GM18511 (cell line): ENCODE measurements at regions not wholly inside any gene's neighbourhood (a gene's known extent, or its start where the extent isn't known, plus 50 kb on each side); places are given as distances from the start of the nearest gene placed in this dataset.
"Not testable (repeated sequence)": the region's sequence is repeated elsewhere in the genome, so short reads cannot be mapped to it uniquely, and the experiment has no call there.

Experiments used
- ATAC-seq: cut with Tn5 transposase; IDR thresholded peaks from one replicate; pipeline ENCODE4 v1.9.1; 2021; ENCODE audit warnings: mild to moderate bottlenecking, moderate library complexity; ENCODE audit not compliant: unreplicated experiment

DNA sequence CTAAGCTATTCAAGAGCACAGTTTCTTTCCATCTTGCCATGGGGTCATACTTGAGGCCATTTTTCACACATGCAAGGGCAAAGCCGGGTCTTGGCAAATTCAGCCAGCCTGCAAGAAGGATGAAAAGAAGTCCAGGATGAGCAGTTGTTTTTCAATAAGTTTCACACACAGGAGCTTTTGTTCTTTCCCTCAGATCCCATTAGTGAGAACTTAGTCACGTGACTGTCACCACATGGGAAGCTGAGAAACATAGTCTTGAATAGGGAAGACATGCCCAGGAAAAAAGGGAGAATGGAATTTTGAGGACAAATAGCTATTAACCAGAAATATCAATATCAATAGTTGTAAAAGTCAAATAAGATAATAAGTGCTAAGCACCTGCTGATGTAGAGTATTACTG is 137.7 kb downstream of the AHR start:
- ATAC-seq = no peak

DNA sequence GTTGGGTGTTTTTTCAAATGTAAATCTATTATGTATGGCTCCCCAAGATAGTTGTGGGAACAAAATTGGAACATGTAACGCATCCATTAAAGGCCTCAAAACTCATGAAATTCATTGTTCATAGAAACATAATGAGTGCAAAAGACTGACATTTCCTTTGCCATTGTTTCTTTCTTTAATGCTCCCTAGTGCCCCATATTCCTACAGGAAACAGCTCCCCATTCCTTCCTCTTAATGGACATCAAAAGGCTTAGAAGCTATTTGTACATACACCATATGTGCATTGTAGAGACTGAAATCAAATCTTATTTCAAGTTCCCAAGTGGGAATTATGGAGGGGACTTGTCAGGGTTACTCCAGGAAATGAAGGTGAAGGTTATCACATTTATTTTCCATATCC is 139.1 kb downstream of the AHR start:
- ATAC-seq = no peak

DNA sequence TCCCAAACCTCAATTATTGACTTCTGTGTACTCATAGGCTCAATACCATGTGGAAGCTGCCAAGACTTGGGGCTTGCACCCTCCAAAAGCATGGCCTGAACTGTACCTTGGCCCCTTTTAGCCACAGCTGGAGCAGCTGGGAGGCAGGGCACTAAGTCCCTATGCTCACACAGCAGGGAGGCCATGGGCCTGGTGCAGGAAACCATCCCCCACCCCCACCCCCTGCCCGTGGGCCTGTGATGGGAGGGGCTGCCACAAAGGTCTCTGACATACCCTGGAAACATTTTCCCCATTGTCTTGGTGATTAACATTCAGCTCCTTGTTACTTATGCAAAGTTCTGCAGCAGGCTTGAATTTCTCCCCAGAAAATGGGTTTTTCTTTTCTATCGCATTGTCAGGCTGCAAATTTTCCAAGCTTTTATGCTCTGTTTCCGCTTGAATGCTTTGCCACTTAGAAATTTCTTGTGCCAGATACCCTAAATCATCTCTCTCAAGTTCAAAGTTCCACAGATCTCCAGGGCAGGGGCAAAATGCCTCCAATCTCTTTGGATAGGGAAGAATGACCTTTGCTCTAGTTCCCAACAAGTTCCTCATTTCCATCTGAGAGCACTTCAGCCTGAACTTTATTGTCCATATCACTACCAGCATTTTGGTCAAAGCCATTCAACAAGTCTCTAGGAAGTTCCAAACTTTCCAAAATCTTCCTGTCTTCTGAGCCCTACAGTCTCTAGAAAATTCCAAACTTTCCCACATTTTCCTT is 141.8 kb downstream of the AHR start:
- not testable (repeated sequence) for ATAC-seq

DNA sequence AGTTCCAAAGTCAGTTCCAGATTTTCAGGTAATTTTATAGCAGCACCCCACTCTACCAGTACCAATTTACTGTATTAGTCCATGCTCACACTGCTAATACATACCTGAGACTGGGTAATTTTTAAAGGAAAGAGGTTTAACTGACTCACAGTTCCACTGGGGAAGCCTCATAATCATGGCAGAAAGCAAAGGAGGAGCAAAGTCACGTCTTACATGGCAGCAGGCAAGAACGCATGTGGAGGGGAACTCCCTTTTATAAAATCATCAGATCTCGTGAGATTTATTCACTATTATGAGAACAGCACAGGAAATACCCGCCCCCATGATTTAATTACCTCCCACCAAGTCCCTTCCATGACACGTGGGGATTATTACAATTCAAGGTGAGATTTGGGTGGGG is 142.4 kb downstream of the AHR start:
- no peak for ATAC-seq

DNA sequence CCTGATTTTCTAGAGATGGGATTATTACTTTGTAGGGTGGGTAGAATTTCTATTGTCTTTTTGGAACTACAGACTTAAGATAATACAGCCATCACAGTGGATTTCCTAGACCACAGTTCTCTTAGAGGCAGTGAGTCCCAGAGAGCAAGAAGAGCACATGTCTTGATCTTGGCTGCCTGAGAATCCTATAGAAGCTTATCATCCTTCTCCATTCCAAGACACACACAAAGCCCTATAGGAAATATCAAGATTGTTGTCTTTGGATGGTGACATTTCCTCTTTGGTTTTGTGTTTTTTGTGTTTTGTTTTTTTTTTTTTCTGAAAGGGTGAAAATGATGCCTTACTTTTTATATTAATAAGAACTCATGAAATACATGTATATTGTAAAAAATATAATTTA is 143.1 kb downstream of the AHR start:
- ATAC-seq = no peak

DNA sequence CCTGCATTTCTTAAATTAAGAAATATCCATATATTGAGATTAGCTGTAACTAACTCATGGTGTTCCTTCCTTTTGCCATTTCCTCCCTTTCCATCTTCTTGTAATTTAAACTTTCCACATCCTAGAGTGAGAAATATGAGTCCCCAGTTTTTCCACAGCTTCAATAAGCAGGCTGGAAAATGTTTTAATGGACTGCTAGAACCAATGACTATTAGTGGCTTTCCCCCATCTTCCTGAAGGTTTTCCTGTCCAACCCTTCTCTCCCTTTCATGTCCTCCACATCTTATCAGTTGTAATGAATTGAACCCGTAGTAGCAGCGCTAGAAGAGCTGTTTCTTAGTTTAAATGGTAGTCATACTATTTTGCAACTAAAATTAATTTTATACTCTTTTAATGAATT is 145.7 kb downstream of the AHR start:
- no peak for ATAC-seq

DNA sequence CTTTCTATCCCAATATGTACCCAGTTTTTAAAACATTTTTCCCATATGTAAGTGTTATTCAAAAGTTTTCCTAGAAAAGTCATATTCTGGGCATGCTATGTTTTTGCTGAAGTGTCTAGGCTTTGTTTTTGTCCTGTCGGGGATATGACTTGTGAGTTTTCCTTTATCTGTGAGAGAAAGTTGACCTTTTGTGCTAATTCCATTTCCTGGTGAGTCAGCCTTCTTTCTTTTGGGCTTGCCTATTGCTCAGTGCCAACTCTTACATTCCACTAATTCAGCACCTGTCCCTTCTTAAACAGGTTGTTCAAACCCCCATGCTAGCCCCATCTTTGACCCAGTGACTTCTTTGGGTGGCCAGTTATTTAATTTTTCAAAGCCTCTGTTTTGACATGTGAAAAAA is 146.2 kb downstream of the AHR start:
- no peak for ATAC-seq

DNA sequence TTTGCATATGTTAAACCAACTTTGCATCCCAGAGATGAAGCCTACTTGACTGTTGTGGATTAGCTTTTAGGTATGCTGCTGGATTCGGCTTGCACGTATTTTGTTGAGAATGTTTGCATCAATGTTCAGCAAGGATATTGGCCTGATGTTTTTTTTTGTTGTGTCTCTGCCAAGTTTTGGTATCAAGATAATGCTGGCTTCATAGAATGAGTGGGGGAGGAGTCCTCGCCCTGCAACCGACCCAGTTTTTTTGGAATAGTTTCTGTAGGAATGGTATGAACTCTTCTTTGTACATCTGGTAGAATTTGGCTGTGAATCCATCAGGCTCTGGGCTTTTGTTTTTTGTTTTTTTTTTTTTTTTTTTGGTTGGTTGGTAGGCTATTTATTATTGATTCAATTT is 147.9 kb downstream of the AHR start:
- ATAC-seq = no peak

DNA sequence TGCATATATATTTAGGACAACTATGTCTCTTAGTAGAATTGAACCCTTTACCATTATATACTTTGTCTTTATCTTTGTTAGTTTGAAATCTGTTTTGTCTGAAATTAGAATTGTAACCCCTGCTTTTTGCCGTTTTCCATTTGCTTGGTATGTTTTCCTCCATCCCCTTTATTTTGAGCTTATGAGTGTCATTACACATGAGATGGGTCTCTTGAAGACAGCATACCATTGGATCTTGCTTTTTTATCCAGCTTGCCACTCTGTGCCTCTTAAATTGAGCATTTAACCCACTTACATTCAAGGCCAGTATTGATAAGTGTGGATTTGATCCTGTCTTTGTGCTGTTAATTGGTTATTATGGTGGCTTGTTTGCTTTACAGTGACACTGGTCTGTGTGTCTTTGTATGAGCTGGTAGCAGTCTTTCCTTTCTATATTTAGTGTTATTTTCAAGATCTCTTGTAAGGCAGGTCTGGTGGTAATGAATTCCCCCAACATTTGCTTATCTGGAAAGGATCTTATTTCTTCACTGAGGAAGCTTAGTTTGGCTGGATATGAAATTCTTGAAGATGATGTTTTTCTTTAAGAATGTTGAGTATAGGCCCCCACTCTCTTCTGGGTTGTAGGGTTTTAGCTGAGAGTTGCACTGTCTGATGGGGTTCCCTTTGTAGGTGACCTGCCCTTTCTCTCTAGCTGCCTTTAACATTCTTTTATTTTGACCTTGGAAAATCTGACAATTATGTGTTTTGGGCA is 149.5 kb downstream of the AHR start:
- ATAC-seq = no peak

DNA sequence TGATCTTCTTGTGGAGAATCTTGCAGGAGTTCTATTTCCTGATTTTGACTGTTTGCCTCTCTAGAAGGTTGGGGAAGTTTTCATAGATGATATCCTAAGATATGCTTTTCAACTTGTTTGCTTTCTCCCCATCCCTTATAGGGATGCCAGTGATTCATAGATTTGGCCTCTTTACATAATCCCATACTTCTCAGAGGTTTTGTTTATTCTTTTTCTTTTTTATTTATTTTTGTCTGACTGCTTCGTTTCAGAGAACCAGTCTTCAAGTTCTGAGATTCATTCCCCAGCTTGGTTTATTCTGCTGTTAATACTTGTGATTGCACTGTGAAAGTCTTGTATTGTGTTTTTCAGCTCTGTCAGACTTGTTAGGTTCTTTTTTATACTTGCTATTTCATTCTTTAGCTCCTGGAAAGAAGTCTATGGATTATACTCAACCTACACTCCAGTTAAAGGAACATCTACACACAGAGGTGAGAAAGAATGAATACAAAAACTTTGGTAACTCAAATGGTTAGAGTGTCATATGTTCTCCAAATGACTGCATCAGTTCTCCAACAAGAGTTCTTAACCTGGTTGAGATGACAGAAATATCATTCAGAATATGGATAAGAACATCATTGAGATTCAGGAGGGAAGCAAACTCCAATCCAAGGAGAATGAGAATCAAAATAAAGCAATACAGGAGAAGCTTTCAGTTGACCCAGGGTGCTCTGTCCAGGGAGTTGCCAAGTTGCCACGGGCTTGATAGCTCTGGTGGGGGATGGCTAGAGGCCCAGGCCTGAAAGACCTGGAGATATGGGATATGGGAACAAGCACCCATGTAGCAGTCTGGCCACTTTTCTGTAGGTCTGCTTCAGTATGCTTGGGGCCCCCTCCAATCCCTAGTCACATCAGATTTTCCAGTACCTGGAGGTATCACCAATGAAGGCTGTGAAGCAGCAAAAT is 150.3 kb downstream of the AHR start:
- ATAC-seq = no peak

DNA sequence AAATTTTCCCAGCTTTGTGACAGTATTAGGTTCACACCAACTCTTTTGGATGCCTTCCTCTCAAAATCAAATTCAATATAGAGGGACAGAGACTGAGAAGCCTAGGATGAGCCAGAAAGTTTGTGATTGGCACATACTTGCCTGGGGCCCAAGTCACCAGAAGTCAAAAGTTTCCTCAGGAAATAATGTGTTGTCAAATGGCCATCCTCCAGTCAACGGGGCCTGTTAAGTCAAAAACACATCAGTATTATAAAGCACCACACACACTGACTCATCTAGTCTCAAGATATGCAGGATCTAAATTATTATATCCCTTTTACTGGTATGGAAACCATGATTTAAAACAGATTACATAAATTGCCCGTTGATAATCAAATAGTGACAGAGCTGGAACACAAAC is 158.1 kb downstream of the AHR start:
- ATAC-seq = no peak

DNA sequence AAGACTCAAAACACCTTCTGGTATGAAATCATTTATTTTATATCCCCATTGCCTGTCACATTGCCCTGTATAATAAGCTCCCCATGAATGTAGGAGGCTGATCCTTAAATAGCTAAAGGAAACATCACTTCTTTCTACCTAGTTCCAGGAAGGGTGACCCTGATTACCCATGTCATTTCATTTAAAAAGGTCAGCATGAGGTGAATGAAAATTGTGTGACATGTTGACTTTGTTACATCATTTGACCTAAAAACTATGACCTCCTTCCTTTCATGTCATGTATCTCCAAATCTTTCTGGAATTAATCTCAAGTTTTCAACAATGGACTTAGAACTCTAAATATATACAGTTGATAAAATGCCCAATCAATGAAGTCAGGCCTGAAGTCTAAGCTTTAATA is 161.5 kb downstream of the AHR start:
- ATAC-seq = no peak

DNA sequence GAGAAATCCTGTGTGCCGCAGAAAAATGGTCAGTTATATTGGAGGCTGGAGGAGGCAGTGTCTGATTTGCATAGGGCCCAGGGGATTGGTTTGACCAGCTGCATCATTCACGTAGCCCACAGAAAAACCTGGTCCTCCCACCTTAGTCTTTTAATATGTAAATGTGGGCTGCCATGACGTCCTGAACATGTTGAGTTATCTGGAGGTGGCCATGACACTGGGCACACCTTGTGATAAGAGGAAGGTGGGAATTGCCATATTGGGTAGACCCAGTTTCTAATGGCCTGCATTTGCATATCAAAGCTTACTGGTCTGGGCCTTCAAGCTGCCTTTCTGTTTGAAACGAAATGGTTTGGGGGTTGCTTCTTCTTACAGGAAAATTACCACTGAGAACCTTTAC is 162.2 kb downstream of the AHR start:
- no peak for ATAC-seq

DNA sequence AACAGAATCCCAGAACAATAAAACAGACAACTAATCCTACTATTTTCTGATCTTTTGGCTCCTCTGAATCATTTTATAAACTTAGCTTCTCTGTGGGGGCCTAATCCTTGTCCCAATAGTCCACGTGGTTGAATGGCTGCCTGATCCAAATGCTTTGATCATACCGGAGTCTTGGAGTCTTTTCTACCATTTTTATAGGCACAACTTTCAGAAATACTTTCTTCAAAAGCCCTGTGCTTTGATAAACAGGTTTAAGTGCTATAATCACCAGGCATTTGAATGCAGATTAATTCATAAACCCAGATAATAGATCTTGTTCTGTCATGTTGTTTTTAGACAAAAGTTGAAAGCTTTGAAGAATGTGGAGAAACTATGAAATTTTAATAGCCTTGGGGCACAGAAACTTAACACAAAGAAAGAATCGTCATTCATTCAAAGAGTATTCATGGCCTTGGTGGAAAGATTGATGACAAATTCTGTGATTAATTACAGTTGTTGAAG is 163.7 kb downstream of the AHR start:
- no peak for ATAC-seq

DNA sequence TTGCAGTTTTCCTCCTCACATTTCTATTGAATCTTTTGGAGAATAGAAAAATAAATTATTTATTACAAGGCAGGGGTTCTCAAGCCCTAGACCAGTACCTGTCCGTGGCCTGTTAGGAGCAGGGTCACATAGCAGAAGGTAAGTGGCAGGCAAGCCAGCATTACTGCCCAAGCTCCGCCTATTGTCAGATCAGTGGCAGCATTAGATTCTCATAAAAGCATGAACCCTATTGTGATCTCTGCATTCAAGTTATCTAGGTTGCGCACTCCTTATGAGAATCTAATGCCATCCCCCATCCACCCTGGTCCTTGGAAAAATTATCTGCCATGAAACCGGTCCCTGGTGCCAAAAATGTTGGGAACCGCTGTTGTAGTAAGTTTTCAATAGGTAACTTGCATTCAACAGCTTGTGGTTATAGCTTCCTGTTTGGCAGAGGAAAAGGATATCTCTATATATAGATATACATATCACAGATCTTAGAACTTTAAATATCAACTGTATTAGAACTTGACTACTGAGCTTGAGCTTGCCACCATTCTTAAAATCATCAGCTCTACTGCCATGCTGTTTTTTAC is 165.1 kb downstream of the AHR start:
- no peak for ATAC-seq

DNA sequence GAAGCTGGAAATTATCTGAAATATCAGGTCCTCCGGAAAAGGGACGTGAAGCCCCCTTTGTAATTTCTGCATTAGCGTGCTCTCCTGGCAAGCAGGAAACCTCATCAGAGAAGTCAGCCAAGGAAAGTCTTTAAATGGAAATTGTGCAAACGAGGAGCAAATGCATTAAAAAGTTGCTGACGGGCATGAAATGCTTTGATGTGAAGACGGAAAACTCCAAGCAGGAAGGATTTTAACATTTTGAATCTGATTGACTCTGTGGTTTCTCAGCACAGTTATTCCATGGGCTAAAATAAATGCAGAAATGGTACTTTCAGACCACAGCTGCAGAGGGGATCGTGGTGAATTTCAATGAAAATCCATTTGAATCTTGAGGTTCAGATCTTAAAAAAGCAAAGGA is 167.8 kb downstream of the AHR start:
- no peak for ATAC-seq

DNA sequence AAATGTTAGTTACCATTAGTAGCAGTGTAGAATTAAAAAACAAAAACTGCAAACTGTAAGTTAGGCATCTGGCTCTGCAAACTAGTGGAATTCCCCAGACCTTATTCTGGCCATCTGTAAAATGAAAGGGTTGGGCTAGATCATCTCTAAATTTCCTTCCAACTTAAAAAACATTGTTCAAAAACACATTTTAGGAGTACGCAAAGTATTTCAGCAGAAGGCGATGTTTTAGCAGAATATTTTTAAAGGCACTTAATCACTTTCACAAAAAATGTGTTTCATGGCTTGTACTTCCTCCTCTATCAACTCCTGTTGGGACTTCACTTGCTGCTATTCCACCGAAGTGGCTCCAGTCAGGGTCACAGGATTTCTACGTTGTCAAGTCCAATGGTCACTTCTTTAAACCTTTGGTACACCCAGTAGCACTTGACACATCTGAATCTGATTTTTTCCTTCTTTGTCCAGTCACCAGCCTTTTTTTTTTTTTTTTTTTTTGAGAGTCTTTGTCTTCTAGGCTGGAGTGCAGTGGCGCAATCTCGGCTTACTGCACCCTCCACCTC is 169.0 kb downstream of the AHR start:
- ATAC-seq = no peak

DNA sequence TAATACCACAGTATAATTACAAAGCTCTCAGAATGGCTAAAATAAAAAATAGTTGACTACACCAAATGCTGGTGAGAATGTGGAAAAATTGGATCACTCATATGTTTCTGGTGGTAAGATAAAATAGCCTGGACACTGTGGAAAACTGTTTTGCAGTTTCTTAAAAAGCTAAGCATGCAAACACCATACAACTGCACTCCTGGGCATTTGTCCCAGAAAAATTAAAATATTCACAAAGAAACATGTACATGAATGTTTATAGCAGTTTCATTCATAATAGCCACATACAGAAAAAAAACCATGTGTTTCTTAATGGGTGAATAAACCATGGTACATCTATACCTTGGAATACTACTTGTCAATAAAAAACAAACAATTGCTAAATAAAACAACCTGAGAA is 172.9 kb downstream of the AHR start:
- no peak for ATAC-seq

DNA sequence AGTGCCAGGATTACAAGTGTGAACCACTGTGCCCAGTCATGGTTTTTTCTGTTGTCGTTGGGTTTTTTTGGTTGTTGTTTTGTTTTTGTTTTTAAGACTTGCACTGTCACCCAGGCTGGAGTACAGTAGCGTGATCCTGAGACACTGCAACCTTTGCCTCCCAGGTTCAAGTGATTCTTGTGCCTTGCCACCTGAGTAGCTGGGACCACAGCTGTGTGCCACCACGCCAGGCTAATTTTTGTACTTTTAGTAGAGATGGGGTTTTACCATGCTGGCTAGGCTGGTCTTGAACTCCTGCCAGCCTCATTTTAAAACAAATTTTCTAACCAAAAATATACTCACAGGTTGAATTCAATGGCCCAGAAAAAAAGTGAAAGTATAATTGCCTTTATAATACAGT is 174.1 kb downstream of the AHR start:
- peak; percentile 42 for ATAC-seq

DNA sequence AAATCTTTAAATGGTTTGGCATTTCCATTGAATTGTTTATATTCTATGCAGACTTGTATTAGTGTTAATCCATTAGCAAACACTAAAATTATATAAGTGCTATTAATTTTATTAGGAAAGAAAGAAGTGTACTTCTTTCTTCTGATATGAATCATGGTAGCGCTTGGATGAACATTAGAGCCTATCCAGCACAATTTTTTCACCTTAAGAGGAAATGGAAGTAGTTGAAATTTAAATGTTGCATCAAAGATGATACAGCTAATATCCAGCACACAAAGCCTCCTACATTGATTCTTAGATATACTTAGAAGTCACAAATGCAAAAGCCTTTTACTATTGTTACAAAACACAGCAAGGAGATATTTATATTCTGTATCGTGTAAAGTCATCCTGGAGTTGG is 174.5 kb downstream of the AHR start:
- ATAC-seq = peak; percentile 72
